Calu3 (cell line): ENCODE measurements at regions not wholly inside any gene's neighbourhood (a gene's known extent, or its start where the extent isn't known, plus 50 kb on each side); places are given as distances from the start of the nearest gene placed in this dataset.

Experiments
- BruUV-seq: library from RNA; stranded (reverse); fragments of 400-500 nt; replicated peaks from 2 replicates; lab custom pipeline; 2021; lab: Mats Ljungman, UMichigan
- CTCF ChIA-PET: fragments of 300-600 bp; sonication (Branson Sonifier 250); formaldehyde crosslinking; loops from one replicate; lab custom pipeline; 2022; ENCODE audit warnings: antibody characterized with exemption; lab: Charles Lee
- DNase-seq: peaks from one replicate; pipeline ENCODE4 v3.0.0; 2022
- H3K27ac Mint-ChIP-seq: one replicate; pipeline ENCODE4 v1.8.0; 2022; ENCODE audit warnings: mixed read lengths; ENCODE audit not compliant: unreplicated experiment
- H3K27me3 Mint-ChIP-seq: one replicate; pipeline ENCODE4 v1.8.0; 2022; ENCODE audit warnings: mixed read lengths; ENCODE audit not compliant: unreplicated experiment
- H3K36me3 Mint-ChIP-seq: one replicate; pipeline ENCODE4 v1.8.0; 2022; ENCODE audit warnings: mild to moderate bottlenecking, moderate library complexity, mixed read lengths; ENCODE audit not compliant: insufficient read depth, unreplicated experiment
- H3K4me1 Mint-ChIP-seq: one replicate; pipeline ENCODE4 v1.8.0; 2022; ENCODE audit warnings: mild to moderate bottlenecking, low read depth, mixed read lengths; ENCODE audit not compliant: unreplicated experiment
- H3K4me3 Mint-ChIP-seq: one replicate; pipeline ENCODE4 v1.8.0; 2022; ENCODE audit warnings: mild to moderate bottlenecking, low read depth, moderate library complexity, mixed read lengths; ENCODE audit not compliant: unreplicated experiment
- H3K9me3 Mint-ChIP-seq: one replicate; pipeline ENCODE4 v1.8.0; 2022; ENCODE audit warnings: low read depth, mixed read lengths; ENCODE audit not compliant: unreplicated experiment
- CTCF ChIP-seq: fragments of 200-600 bp; IDR thresholded peaks from one replicate; pipeline ENCODE4 v1.8.0; 2022; ENCODE audit warnings: antibody characterized with exemption; ENCODE audit not compliant: unreplicated experiment
- intact Hi-C: fragments of 100-400 bp; cut with micrococcal nuclease; formaldehyde crosslinking; loops from one replicate; pipeline ENCODE4 v1.10.0; 2022; ENCODE audit not compliant: unreplicated experiment

- no peak overlapping the region for H3K27ac Mint-ChIP-seq
- H3K9me3 Mint-ChIP-seq = no peaks in the 10 kb centered on the region
- intact Hi-C loops = no loop called here
- TF ChIP-seq CTCF = no peak
- CTCF ChIA-PET = interaction anchor here (0.6 to 1.2 kb wide), 2 partner anchors 11 to 14 kb away, joined by 3 read pairs; no protein-coding TSS in a partner anchor
- H3K27me3 Mint-ChIP-seq = peaks cover 47% of the 10 kb centered on the region
- BruUV-seq = no TSS peak
- H3K36me3 Mint-ChIP-seq = no peaks in the 10 kb centered on the region
- H3K4me3 Mint-ChIP-seq = no peak overlapping the region
- DNase-seq = no peak
- no peaks in the 10 kb centered on the region for H3K4me1 Mint-ChIP-seq
Observed at GRCh38 chr3:168239287-168239686, 143.6 kb upstream of the GOLIM4 start.

- intact Hi-C loops = no loop called here
- no peak overlapping the region for H3K27ac Mint-ChIP-seq
- H3K4me3 Mint-ChIP-seq = no peak overlapping the region
- H3K27me3 Mint-ChIP-seq = peaks cover under 1% of the 10 kb centered on the region
- BruUV-seq = no TSS peak
- no peaks in the 10 kb centered on the region for H3K36me3 Mint-ChIP-seq
- H3K4me1 Mint-ChIP-seq = no peaks in the 10 kb centered on the region
- DNase-seq = no peak
- no peak for TF ChIP-seq CTCF
- CTCF ChIA-PET = no interaction called here
- H3K9me3 Mint-ChIP-seq = no peaks in the 10 kb centered on the region
Observed at GRCh38 chr3:168233001-168233400, 137.3 kb upstream of the GOLIM4 start.

- CTCF ChIA-PET = no interaction called here
Observed at GRCh38 chr3:168223085-168223484, 127.4 kb upstream of the GOLIM4 start.

GRCh38 chr3:168220556-168220955 lies 124.8 kb upstream of the GOLIM4 start:
- BruUV-seq = no TSS peak
- no peak overlapping the region for H3K27ac Mint-ChIP-seq
- no peak for TF ChIP-seq CTCF
- no peak for DNase-seq
- H3K9me3 Mint-ChIP-seq = no peaks in the 10 kb centered on the region
- no peaks in the 10 kb centered on the region for H3K4me1 Mint-ChIP-seq
- intact Hi-C loops = no loop called here
- no peak overlapping the region for H3K4me3 Mint-ChIP-seq
- CTCF ChIA-PET = interaction anchor here (0.7 kb wide), 1 partner anchor 9 kb away, joined by 3 read pairs; no protein-coding TSS in a partner anchor
- no peaks in the 10 kb centered on the region for H3K36me3 Mint-ChIP-seq
- H3K27me3 Mint-ChIP-seq = peaks cover 8% of the 10 kb centered on the region

More at GRCh38 chr3:168223085-168223484, 127.4 kb upstream of the GOLIM4 start:
- DNase-seq = no peak
- intact Hi-C loops = no loop called here
- Mint-ChIP-seq H3K27ac (no peak overlapping the region), H3K36me3 (no peaks in the 10 kb centered on the region), H3K27me3 (peaks cover 8% of the 10 kb centered on the region), H3K4me1 (no peaks in the 10 kb centered on the region), H3K9me3 (no peaks in the 10 kb centered on the region), H3K4me3 (no peak overlapping the region)
- BruUV-seq = no TSS peak
- TF ChIP-seq CTCF = no peak
